SK-N-SH (cell line): ENCODE measurements at regions not wholly inside any gene's neighbourhood (a gene's known extent, or its start where the extent isn't known, plus 50 kb on each side); places are given as distances from the start of the nearest gene placed in this dataset.

Experiments used
- CHD2 ChIP-seq: fragments of 150-350 bp; IDR thresholded peaks from 2 replicates; pipeline ENCODE4 v1.6.1; 2018; ENCODE audit warnings: low read length; ENCODE audit not compliant: partially characterized antibody
- CTCF ChIP-seq: fragments of 200-600 bp; sonication (generic); IDR thresholded peaks from 2 replicates; pipeline ENCODE4 v1.6.1; 2017; ENCODE audit warnings: antibody characterized with exemption, mild to moderate bottlenecking, moderate library complexity
- EP300 ChIP-seq, 2 experiments: IDR thresholded peaks; 2 replicates each; pipeline versions ENCODE4 v1.4.0 to v1.6.1; 2012; ENCODE audit warnings: borderline replicate concordance in 1 of 2, low read depth in 1 of 2, low read length in 1 of 2
- GABPA ChIP-seq: IDR thresholded peaks from 2 replicates; pipeline ENCODE4 v1.4.0; 2012; ENCODE audit warnings: low read depth, mild to moderate bottlenecking
- POLR2AphosphoS5 ChIP-seq: IDR thresholded peaks from 2 replicates; pipeline ENCODE4 v1.6.1; 2012; ENCODE audit warnings: low read depth, low read length
- RCOR1 ChIP-seq: fragments of 150-350 bp; IDR thresholded peaks from 2 replicates; pipeline ENCODE4 v1.6.1; 2017; ENCODE audit warnings: antibody characterized with exemption, low read length
- SIN3A ChIP-seq: IDR thresholded peaks from 2 replicates; pipeline ENCODE4 v1.6.1; 2012; ENCODE audit warnings: low read depth, mild to moderate bottlenecking, low read length, moderate library complexity, borderline replicate concordance
- TAF1 ChIP-seq: IDR thresholded peaks from 2 replicates; pipeline ENCODE4 v1.6.1; 2012; ENCODE audit warnings: low read depth, mild to moderate bottlenecking, low read length, moderate library complexity, borderline replicate concordance
- TCF12 ChIP-seq: IDR thresholded peaks from 2 replicates; pipeline ENCODE4 v1.4.0; 2012

- TF ChIP-seq CTCF (no peak), TAF1 (no peak), EP300 (IDR thresholded peaks at IDR 0.05; ENCODE audit: borderline replicate concordance in 1 of 2, low read depth in 1 of 2, low read length in 1 of 2) (no peak), SIN3A (no peak), GABPA (no peak), TCF12 (no peak), RCOR1 (no peak), POLR2AphosphoS5 (no peak), CHD2 (no peak)
Observed at GRCh38 chr15:98532063-98532462, 116.3 kb upstream of the IGF1R start.
